ENCODE measurements at regions not wholly inside any gene's neighbourhood (a gene's known extent, or its start where the extent isn't known, plus 50 kb on each side); places are given as distances from the start of the nearest gene placed in this dataset.
"Not testable (repeated sequence)": the region's sequence is repeated elsewhere in the genome, so short reads cannot be mapped to it uniquely, and the experiment has no call there.

GRCh38 chr9:97145680-97146079 lies 106.7 kb upstream of the CTSV start:
- not testable (repeated sequence) for TF ChIP-seq CTCF (IDR thresholded peaks at IDR 0.05; ENCODE audit: low read depth, low read length, poor library complexity, severe bottlenecking); EZH2phosphoT487 (IDR thresholded peaks at IDR 0.05; ENCODE audit: borderline replicate concordance, low read length)

Measured in DOHH2 (cell line).